ENCODE measurements at regions not wholly inside any gene's neighbourhood (a gene's known extent, or its start where the extent isn't known, plus 50 kb on each side); places are given as distances from the start of the nearest gene placed in this dataset.

- ChIA-PET SMC1A (ENCODE audit: uncharacterized antibody, unreplicated experiment) (no interaction called here), POLR2A (no interaction called here)
Observed at GRCh38 chrX:137290011-137290410, 256.2 kb upstream of the GPR101 start.

GRCh38 chrX:137287191-137287590 lies 253.4 kb upstream of the GPR101 start:
- H3K4me3 ChIP-seq: no peak overlapping the region
- BruUV-seq (replicated peaks): no TSS peak
- ATAC-seq: no peak
- in situ Hi-C loops (cut with MboI): no loop called here
- POLR2A ChIA-PET: no interaction called here
- H3K36me3 ChIP-seq (ENCODE audit: control insufficient read depth in 2 of 2, insufficient read depth in 2 of 2, low read length in 1 of 2): no peaks in the 10 kb centered on the region
- H2AFZ ChIP-seq (ENCODE audit: control insufficient read depth, low read depth, low read length): no peak overlapping the region
- RAD21 ChIA-PET (ENCODE audit: unreplicated experiment): no interaction called here
- no peak for FAIRE-seq
- no peak for DNase-seq (ENCODE audit: low read depth, low spot score)
- no peak overlapping the region for H3K27ac ChIP-seq (ENCODE audit: control insufficient read depth, insufficient read depth)
- CTCF ChIA-PET: no interaction called here
- intact Hi-C loops (cut with micrococcal nuclease; ENCODE audit: unreplicated experiment): no loop called here
- SMC1A ChIA-PET (ENCODE audit: uncharacterized antibody, unreplicated experiment): no interaction called here
- H3K4me1 ChIP-seq (ENCODE audit: control insufficient read depth, insufficient read depth, low read length): no peaks in the 10 kb centered on the region
- H3K4me2 ChIP-seq (ENCODE audit: control insufficient read depth, insufficient read depth): no peak overlapping the region
- no peaks in the 10 kb centered on the region for H3K9me3 ChIP-seq (replicated peaks; ENCODE audit: control insufficient read depth, insufficient read depth, low read length)
- TF ChIP-seq RFX5 (IDR thresholded peaks at IDR 0.05; ENCODE audit: low read depth, low read length): no peak
- no peak for TF ChIP-seq RELB (IDR thresholded peaks at IDR 0.05; ENCODE audit: low read depth)
- no peak for TF ChIP-seq BHLHE40 (IDR thresholded peaks at IDR 0.05; ENCODE audit: borderline replicate concordance in 1 of 2, low read depth in 2 of 2, low read length in 1 of 2)
- TF ChIP-seq NFYA (IDR thresholded peaks at IDR 0.05; ENCODE audit: borderline replicate concordance, low read depth, low read length): no peak
- TF ChIP-seq ZNF384 (IDR thresholded peaks at IDR 0.05; ENCODE audit: borderline replicate concordance, low read depth, low read length): no peak
- TF ChIP-seq TAF1 (IDR thresholded peaks at IDR 0.05; ENCODE audit: borderline replicate concordance, low read depth, low read length): no peak
- 2% methylated on average over 3 of the region's 3 CpGs for WGBS (ENCODE audit: insufficient coverage, insufficient replicate concordance, low lambda C conversion rate, missing lambda C conversion rate)
- no peaks in the 10 kb centered on the region for H3K79me2 ChIP-seq (ENCODE audit: control insufficient read depth, insufficient read depth, low read length)
- no peaks in the 10 kb centered on the region for H3K27me3 ChIP-seq (replicated peaks in 1 of 2; ENCODE audit: control insufficient read depth in 2 of 2, insufficient read depth in 2 of 2, low read length in 1 of 2)
- no peaks in the 10 kb centered on the region for H4K20me1 ChIP-seq (ENCODE audit: control insufficient read depth, insufficient read depth)
- H3K9ac ChIP-seq (ENCODE audit: control insufficient read depth, insufficient read depth, low read length): no peak overlapping the region

More at GRCh38 chrX:137290011-137290410, 256.2 kb upstream of the GPR101 start:
- no peak overlapping the region for H2AFZ ChIP-seq (ENCODE audit: control insufficient read depth, low read depth, low read length)
- H3K9ac ChIP-seq (ENCODE audit: control insufficient read depth, insufficient read depth, low read length): no peak overlapping the region
- H3K4me1 ChIP-seq (ENCODE audit: control insufficient read depth, insufficient read depth, low read length): no peaks in the 10 kb centered on the region
- intact Hi-C loops (cut with micrococcal nuclease; ENCODE audit: unreplicated experiment): no loop called here
- no TSS peak for BruUV-seq (replicated peaks)
- DNase-seq (ENCODE audit: low read depth, low spot score) (no peak), FAIRE-seq (no peak), ATAC-seq (no peak)
- no peak overlapping the region for H3K27ac ChIP-seq (ENCODE audit: control insufficient read depth, insufficient read depth)
- no peaks in the 10 kb centered on the region for H4K20me1 ChIP-seq (ENCODE audit: control insufficient read depth, insufficient read depth)
- TF ChIP-seq RBBP5 (conservative IDR thresholded peaks at IDR 0.05) (no peak), EGR1 (IDR thresholded peaks at IDR 0.05; ENCODE audit: borderline replicate concordance in 1 of 2, low read depth in 2 of 2, low read length in 2 of 2) (no peak), ELK1 (IDR thresholded peaks at IDR 0.05; ENCODE audit: low read depth, low read length) (no peak), MTA2 (IDR thresholded peaks at IDR 0.05; ENCODE audit: low read depth) (no peak)
- H3K36me3 ChIP-seq (ENCODE audit: control insufficient read depth in 2 of 2, insufficient read depth in 2 of 2, low read length in 1 of 2): no peaks in the 10 kb centered on the region
- in situ Hi-C loops (cut with MboI): no loop called here
- H3K4me3 ChIP-seq: no peak overlapping the region
- no peaks in the 10 kb centered on the region for H3K27me3 ChIP-seq (replicated peaks in 1 of 2; ENCODE audit: control insufficient read depth in 2 of 2, insufficient read depth in 2 of 2, low read length in 1 of 2)
- H3K9me3 ChIP-seq (replicated peaks; ENCODE audit: control insufficient read depth, insufficient read depth, low read length): no peaks in the 10 kb centered on the region
- CTCF ChIA-PET: no interaction called here
- H3K79me2 ChIP-seq (ENCODE audit: control insufficient read depth, insufficient read depth, low read length): no peaks in the 10 kb centered on the region
- RAD21 ChIA-PET (ENCODE audit: unreplicated experiment): no interaction called here
- H3K4me2 ChIP-seq (ENCODE audit: control insufficient read depth, insufficient read depth): no peak overlapping the region
- WGBS (ENCODE audit: insufficient coverage, insufficient replicate concordance, low lambda C conversion rate, missing lambda C conversion rate): 0% methylated on average over 3 of the region's 3 CpGs
